HG02870 (cell line): ENCODE measurements at regions not wholly inside any gene's neighbourhood (a gene's known extent, or its start where the extent isn't known, plus 50 kb on each side); places are given as distances from the start of the nearest gene placed in this dataset.
"Not testable (repeated sequence)": the region's sequence is repeated elsewhere in the genome, so short reads cannot be mapped to it uniquely, and the experiment has no call there.

Experiments used
- ATAC-seq: cut with Tn5 transposase; IDR thresholded peaks from one replicate; pipeline ENCODE4 v1.9.1; 2021; ENCODE audit warnings: mild to moderate bottlenecking, moderate library complexity; ENCODE audit not compliant: unreplicated experiment

DNA sequence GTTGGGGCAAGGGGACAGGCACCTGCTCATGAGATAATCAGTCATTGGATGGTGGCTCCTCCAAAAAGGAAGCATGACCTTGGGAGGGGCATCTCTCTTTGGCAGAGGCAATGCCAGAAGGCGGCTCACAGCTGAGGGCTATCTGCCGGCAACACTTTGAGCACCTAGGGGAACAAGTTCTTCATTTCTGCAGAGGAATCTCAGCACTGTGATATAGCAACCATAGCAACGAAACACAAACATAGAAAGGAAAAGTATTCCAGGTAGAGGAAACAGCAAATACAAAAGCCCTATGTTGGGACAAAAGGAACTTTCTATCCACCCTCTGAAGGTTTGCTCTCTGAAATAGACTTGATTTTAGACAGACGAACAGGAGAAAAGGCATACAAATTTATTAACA is 89.1 kb upstream of the NEDD4L start:
- ATAC-seq, result no peak

DNA sequence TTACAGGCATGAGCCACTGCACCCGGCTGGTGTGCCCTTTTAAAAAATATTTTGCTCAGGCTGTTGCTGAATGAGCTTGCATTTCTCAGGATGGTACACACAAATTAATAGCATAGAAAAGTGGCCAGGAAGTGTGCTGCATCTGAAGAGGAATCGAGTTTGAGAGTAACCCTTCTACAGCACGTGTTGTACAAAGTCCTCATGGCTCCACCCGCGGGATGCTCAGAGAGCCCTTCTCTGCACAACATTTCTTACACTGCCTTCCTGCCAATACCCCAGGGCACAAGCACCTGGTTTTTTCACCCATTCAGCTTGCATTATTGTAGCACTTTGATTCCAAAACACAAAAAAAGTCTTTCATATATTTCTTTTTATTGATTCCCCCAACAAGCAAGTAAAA is 90.1 kb upstream of the NEDD4L start:
- ATAC-seq, result no peak

DNA sequence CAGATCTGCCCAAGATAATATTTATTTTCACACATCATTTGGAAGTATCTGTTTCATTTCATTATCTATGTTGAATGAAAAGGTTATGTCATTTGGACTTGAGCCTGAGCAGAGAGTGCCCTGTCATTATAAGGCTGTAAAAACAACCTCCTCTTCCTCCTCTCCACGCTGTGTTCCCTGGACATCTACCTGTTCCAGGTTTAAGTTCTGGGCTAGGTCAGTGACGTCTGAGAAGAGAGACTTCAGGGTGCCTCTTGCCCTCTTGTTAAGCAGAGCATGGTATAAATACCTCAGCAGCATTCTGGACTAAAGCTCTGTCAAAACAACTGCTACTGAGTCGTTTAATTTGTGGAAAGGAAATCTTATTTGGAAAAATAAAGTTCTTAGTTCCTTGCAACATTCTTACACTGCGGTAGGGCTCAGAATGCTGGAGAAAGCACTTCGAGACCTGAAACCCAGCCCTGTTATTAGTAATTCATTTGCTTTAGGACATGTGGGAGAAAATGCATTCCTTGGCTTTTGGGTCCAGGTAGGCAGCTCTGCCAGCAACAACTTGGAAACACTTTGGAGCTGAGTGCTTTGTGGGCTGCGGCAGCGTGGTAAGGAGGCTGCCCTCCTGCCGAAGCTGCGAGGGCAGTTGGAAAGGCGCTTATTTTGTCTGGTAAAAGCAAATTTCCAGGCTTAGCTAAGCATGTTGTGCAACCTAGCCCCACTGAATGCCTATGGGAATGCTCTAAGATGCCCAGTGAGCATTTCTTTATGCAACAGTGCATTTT is 91.8 kb upstream of the NEDD4L start:
- ATAC-seq, result no peak

DNA sequence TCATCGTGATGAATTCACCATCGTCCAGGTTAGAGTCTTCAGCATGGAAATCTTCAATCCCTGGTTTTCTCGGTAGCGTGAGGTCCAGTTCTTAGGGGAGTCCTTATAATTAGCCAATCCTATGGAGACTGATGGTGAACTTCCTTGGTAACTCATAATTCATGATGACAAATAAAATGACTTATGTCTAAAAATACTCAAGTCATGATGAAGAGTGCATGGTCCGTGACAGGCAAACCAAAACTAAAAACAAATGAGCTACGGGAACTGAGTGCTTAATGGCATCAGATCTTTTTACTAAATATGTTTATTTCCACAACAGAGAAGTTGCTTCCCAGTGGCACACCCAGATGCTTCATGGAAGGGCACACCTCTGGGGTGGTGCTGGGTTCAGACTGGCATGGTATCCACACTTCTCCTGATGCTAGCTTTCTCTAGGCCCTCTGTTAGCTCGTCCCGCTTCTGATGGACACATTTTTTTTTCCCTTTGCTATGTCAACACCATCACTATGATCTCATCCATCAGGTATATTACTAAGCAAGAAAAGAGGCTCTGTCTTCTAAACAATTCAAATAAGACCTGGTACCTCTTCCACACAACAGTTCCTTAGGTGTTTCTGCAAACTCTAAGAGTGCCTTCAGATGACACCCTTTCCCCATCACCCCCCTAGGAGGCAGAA is 92.8 kb upstream of the NEDD4L start:
- peak; percentile 47 for ATAC-seq

DNA sequence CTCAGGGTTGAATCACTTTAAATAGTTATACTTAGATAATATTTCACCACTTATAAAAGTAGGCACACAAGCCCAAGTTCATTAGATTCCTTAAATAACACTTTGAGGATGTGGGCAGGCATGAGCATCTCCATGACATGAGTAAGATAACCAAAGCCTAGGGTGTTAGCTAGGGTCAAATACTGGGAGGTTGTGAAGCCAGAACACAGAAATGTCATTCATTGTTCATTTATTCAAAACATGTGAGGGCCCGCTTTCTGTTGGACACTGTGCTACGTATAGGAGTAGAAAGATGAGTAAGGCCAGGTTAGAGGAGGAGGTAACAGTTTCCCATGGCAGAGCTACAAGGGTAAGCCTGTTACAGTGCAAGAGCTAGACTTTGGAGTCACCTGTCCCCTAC is 93.5 kb upstream of the NEDD4L start:
- no peak for ATAC-seq

DNA sequence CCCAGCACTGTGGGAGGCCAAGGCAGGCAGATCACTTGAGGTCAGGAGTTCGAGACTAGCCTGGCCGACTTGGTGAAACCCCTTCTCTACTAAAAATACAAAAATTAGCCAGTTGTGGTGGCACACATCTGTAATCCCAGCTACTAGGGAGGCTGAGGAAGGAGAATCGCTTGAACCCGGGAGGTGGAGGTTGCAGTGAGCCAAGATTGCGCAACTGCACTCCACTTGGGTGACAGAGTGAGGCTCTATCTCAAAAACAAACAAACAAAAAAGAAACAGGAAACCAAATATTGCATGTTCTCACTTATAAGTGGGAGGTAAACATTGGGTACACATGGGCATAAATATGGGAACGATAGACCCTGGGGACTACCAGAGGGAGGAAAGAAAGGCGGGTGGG is 94.7 kb upstream of the NEDD4L start:
- not testable (repeated sequence) for ATAC-seq

DNA sequence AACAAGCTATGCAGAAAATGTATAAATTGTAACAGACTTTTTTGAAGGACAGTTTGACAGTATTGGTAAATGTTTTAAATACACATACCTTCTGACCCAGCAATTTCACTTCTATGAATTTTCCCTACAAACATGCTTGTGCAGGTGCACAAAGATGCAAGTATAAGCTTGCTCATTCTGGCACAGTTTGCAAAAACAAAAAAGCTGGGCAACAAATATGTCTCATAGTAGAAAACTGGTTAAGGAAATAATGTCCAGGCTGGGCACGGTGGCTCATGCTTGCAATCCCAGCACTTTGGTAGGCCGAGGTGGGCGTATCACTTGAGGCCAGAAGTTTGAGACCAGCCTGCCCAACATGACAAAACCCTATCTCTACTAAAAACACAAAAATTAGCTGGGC is 96.9 kb upstream of the NEDD4L start:
- ATAC-seq, result no peak

DNA sequence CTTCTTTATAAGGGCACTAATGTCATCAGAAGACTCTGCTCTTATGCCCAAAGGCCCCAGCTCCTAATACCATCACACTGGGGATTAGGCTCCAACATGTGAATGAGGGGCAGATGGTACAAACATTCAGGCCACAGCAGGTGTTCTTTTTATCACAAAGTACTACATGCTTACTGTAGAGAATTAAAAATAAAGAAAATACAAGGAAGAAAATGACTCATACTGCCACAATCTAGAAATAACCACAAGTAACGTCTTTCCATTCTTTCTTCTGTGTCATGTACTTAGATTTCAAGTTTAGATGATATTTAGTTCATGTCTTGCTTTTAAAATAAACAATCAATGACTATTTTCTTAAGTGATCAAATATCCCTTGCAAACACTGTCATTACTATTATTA is 100.3 kb upstream of the NEDD4L start:
- no peak for ATAC-seq

DNA sequence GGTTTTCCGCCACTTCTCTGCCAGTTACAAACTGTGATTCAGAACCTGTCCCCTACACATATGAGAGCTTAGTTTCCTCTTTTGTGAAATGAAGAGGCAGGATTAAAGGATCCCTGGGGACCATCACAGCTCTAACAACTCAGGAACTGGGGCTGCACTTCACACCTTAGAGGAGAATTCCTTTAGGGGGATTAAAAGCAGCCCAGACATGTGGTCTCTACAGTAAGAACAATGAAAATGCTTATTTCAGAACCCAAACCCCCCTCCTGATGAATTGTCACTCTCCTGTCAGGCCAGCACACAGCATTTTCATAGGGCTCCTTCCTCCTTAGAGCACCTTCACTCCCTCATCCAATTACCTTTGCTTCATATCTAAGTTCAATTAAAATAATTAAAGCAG is 101.5 kb upstream of the NEDD4L start:
- no peak for ATAC-seq

DNA sequence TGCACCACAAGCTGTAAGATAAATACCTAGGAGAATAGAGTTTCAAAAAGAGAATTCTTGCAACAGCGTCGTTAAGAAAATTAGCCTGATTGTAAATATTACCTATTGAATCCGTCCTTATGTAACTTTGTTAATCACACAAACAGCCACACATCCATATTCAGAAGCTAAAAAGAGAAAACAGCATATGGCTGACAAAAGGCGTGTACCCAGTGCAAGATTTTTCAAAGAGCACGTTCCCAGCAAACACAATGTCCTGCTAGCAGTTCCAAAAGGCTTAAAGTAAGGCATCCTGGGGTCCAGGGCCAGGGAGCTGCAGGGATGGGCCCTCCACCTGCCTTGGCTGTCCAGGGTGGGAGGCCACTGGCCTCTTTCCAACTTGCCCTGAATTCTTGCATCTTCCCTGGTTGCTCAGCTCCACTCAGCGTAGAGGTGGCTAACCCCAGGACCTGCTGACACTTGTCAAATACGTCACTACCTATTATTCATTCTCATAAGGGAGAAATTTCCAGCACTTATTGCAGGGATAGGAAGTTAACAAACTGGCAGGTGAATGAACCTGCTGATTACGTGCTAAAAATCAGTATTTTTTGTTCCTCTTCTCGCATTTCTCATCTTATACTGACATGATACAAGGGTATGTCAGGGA is 102.1 kb upstream of the NEDD4L start:
- no peak for ATAC-seq

DNA sequence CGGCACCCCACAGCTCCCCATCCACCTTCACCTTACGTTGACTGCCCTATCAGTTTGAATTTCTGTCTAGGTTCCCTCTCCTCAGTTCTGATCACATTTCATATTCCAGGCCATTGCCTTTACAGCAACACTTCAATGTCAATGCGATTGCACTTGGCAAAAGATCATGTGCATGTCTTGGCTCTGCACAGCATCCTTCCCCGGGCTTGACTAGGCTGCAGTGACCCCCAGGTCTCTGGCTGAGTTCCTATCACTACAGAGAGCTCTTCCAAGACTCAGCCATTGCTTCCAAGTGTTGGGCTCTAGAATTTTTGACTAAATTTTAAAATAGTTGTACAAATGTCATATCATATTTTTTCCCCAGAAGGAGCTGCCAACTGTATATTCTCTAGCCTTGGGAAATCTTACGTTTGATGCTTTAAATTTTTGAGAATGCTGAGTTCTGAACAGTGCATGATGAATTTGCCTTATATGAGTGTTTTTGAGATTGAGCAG is 103.8 kb upstream of the NEDD4L start:
- ATAC-seq, result no peak

DNA sequence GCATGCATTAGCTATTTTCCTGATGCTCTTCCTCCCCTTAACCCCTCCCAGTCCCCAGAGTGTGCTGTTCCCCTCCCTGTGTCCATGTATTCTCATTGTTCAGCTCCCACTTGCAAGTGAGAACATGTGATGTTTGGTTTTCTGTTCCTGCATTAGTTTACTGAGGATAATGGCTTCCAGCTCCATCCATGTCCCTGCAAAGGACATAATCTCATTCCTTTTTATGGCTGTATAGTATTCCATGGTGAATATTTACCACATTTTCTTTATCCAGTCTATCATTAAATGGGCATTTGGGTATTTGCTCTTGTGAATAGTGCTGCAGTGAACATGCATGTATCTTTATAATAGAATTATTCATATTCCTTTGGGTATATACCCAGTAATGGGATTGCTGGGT is 109.7 kb upstream of the NEDD4L start:
- ATAC-seq, result not testable (repeated sequence)

DNA sequence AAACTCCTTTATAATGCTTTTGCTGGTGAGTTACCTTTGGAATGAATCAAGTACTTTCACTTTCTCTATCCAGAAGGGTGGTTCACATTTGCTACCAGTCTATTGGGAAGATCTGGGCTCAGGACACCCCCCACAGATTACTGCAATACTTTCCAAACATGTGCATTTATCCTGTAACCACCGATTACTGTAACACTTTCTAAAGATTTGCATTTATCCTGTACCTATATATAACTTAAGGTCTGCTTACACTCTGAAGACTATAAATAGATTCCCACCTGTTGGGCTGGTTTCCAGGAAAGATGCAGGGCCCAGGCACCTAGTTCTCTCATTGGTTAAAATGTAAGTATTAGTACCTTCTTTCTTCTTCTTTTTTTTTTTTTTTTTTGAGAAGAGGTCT is 113.0 kb upstream of the NEDD4L start:
- no peak for ATAC-seq

DNA sequence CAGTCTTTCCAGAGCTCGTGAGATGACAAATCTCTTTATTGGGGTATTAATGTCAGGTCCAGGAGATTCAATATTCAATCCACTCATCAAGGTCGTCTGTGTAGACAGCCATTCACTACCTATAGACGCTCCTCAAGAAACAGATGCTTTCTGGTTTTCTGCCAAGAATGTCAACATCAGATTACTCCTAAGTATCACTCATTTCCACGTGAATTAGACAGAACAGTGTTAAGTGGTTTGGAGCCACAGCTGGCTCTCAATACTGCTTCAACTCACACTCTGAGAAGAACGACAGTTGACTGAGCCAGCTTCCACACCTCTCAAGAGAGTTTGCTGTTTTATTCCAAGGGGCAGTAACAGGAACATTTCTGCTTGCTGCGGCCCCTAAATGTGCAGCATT is 113.5 kb upstream of the NEDD4L start:
- ATAC-seq, result no peak

DNA sequence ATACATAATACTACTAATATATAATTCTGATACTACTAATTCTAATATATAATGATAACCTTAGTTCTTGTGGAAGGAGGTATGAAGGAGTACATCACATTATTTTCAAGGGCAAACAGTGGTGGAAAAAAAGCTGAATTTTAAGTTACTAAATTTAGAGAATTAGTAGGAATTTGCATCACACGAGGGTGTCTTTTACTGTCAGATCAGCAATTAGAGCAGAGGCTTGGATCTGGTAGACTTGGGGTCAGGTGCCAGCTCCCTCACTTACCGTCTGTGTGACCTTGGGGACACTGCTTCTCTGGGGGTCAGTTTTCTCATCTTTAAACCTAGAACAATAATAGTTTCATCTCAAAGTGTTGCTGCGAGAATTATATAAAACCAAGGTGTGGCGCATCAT is 114.1 kb upstream of the NEDD4L start:
- ATAC-seq, result no peak

DNA sequence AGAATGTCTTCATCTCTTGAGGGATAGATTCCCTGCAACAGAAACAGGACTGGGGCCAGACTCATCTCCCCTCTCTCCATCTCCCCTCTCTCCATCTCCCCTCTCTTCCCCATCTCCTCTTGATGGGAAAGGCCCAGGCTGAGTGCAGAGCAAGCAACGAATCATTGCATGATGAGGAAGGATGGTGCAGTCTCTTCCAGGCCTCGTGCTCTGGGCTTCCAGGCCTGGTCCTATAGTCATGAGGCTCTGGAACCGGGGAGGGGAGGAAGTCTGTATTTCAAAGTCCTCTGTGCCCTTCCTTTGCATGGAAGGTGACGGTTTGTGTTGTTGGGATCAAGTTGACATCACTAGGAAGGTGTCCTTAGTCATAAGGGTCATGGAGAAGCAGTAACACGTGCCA is 115.6 kb upstream of the NEDD4L start:
- ATAC-seq, result no peak

DNA sequence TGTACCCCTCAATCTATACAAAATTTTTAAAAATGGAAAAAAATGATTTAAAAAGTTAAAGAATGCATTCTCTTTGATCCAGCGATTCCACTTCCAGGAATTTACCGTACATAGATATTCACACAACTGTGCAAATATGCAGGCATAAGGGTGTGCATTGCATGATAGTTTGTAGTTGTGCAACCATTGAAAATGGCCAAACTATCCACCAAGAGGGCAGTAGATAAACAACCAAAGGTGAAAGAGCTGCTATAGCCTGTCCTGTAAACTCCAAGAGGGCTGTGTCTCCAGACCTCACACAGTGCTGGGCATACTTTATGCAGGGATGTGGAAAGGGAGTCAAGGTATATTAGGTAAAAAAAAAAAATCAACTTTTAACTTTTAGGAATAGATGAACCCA is 116.5 kb upstream of the NEDD4L start:
- ATAC-seq, result no peak

DNA sequence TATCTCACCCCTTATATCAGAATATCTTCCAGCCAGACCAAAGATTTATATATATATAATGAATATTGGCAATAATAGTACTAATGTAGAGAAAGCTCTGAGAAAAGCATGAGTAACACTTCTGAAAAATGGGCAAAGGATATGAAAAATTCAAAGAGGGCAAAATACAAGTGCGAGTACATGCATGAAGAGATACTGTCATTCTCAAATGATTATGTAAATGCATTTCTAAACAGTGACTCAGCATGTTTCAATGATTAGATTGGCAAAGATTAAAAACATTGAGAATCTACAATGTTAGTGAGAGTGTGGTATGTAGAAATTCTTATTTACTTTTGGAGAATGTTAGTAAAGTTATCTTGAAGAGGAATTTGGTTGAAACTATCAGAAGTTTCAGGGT is 118.3 kb upstream of the NEDD4L start:
- ATAC-seq, result no peak

DNA sequence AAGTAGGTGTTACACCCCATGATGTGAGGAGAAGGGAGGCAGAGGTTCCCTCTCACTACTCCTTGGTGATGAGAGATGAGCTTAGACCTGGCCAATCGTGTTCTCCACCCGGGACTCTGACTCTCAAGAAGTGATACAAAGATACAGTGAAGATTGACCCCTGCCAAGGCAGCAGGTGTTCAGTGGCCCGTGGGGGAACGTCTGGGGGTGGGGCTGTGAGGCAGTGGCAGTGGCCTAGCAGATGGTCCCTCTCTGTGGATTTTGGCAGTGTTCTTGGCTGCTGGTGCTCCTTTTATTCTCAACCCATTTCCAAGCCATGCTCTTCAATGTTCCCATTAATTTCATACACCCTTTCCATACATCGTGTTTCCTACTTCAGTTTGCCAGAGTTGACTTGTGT is 120.4 kb upstream of the NEDD4L start:
- ATAC-seq, result no peak

DNA sequence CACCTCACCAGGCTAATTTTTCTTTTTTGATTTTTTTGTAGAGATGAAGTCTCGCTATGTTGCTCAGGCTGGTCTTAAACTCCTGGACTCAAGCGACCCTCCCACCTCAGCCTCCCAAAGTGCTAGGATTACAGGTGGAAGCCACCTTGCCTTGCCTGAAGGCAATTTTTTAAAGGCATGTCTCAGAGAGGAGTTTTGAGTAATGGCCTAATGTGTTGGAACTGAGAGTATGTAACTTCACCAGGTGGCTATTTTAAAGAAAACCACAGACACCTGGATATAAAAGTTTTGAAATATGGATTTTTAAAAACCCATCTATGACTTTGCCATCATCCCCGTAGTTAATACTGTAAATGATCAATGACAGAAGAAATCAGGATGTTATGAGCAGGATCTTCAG is 119.8 kb upstream of the ATP8B1 start:
- no peak for ATAC-seq

DNA sequence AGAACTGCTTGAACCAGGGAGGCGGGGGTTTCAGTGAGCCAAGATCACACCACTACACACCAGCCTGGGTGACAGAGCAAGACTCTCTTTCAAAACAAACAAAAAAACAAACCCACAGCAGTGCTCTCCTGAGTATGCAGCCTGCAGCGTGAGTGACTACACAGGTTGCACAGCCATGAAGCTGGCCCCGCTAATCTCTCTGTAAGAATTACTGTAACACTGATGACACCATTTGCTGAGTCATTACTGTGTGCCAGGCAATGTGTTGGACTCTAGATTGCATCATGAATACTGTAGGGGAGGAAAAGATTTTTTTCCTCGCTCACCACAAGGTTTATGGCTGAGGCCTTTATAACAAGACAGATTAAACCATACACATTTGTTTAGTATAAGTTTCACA is 118.6 kb upstream of the ATP8B1 start:
- no peak for ATAC-seq

DNA sequence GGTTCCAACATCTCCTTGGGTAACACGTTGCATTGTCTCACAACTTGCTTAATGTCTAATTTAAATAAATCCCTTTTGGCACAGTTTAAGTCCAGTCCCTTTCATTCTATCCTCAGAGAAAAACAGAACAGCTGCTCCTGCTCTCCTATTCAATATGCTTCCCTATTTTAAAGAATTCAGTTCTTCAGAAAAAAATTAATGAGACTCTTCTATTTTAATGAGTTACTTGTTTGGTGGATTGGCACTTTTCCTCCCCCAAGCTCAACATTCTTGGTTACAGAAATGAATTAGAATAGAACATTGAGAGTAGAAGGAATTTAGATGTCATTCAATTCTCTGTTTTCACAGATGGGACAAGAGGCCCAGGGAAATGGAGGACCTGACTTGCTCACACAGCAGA is 116.9 kb upstream of the ATP8B1 start:
- no peak for ATAC-seq
